ENCODE measurements at regions not wholly inside any gene's neighbourhood (a gene's known extent, or its start where the extent isn't known, plus 50 kb on each side); places are given as distances from the start of the nearest gene placed in this dataset.

DNA sequence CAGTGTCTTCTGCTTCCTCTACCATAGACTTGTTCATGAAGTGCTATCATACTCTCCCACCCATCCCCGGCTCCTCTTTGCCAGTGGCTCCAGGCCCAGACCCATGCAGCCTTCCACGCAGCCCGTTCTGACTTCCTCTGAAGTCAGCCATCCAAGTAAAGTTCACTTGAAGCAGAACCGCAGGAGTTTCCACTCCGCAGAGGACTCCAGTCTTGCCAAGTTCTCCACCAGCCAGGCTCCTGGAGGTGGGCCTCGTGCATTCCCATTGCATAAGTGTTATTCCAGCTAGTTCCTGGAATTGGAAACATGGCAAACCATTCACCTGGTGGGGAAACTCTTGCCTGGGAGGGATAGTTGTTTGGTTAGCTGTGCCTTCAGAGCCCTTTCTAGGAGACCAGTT lies 185.1 kb downstream of the PLPP3 start:
- intact Hi-C loops (cut with micrococcal nuclease; ENCODE audit: unreplicated experiment) (no loop called here), in situ Hi-C loops (cut with MboI) (no loop called here)
- H3K9ac ChIP-seq (ENCODE audit: control insufficient read depth, insufficient read depth, low read length): no peak overlapping the region
- FAIRE-seq: no peak
- no peak for TF ChIP-seq HDAC2 (IDR thresholded peaks at IDR 0.05)
- no peak for TF ChIP-seq RUNX3 (IDR thresholded peaks at IDR 0.05; ENCODE audit: low read length)
- TF ChIP-seq ZSCAN29 (IDR thresholded peaks at IDR 0.05): no peak
- TF ChIP-seq NR2F1 (conservative IDR thresholded peaks at IDR 0.05): no peak
- no peak for TF ChIP-seq KDM1A (IDR thresholded peaks at IDR 0.05; ENCODE audit: borderline replicate concordance)
- no peak for TF ChIP-seq ATF3 (IDR thresholded peaks at IDR 0.05; ENCODE audit: borderline replicate concordance, extremely low read depth, low read depth, low read length)
- TF ChIP-seq ZNF384 (IDR thresholded peaks at IDR 0.05; ENCODE audit: borderline replicate concordance, low read depth, low read length): no peak
- no peak for TF ChIP-seq PKNOX1 (IDR thresholded peaks at IDR 0.05)
- TF ChIP-seq RAD51 (IDR thresholded peaks at IDR 0.05): no peak
- TF ChIP-seq NR2C2 (IDR thresholded peaks at IDR 0.05; ENCODE audit: borderline replicate concordance, control insufficient read depth, insufficient read length, low read depth): no peak
- TF ChIP-seq ZNF24 (IDR thresholded peaks at IDR 0.05): no peak
- TF ChIP-seq WRNIP1 (IDR thresholded peaks at IDR 0.05; ENCODE audit: borderline replicate concordance, low read depth, low read length): no peak
- no peak for TF ChIP-seq CBX5 (IDR thresholded peaks at IDR 0.05; ENCODE audit: low read depth)
- no peaks in the 10 kb centered on the region for H3K36me3 ChIP-seq (ENCODE audit: control insufficient read depth in 2 of 2, insufficient read depth in 2 of 2, low read length in 1 of 2)
- ChIA-PET POLR2A (interaction anchor here (1.0 to 1.1 kb wide), 2 partner anchors 9 to 14 kb away, joined by 3 read pairs; no protein-coding TSS in a partner anchor), SMC1A (ENCODE audit: uncharacterized antibody, unreplicated experiment) (interaction anchor here (0.6 to 2.2 kb wide), 8 partner anchors 9 to 146 kb away, joined by 3 to 8 read pairs (median 3); no protein-coding TSS in a partner anchor), CTCF (interaction anchor here (1.2 to 3.8 kb wide), 3 partner anchors 13 to 138 kb away, joined by 3 to 17 read pairs (median 3); no protein-coding TSS in a partner anchor), RAD21 (ENCODE audit: unreplicated experiment) (interaction anchor here (1.3 to 1.8 kb wide), 3 partner anchors 9 to 190 kb away, joined by 3 to 6 read pairs (median 4); no protein-coding TSS in a partner anchor)
- DNase-seq (ENCODE audit: low read depth, low spot score): no peak
- no peak overlapping the region for H2AFZ ChIP-seq (ENCODE audit: control insufficient read depth, low read depth, low read length)
- whole genome bisulfite sequencing (ENCODE audit: insufficient coverage, insufficient replicate concordance, low lambda C conversion rate, missing lambda C conversion rate): 26% methylated on average over 6 of the region's 6 CpGs
- H3K27ac ChIP-seq (ENCODE audit: control insufficient read depth, insufficient read depth): no peak overlapping the region
- no peaks in the 10 kb centered on the region for H3K9me3 ChIP-seq (replicated peaks; ENCODE audit: control insufficient read depth, insufficient read depth, low read length)
- no peaks in the 10 kb centered on the region for H3K79me2 ChIP-seq (ENCODE audit: control insufficient read depth, insufficient read depth, low read length)
- H3K27me3 ChIP-seq (replicated peaks in 1 of 2; ENCODE audit: control insufficient read depth in 2 of 2, insufficient read depth in 2 of 2, low read length in 1 of 2): no peaks in the 10 kb centered on the region
- no peaks in the 10 kb centered on the region for H4K20me1 ChIP-seq (ENCODE audit: control insufficient read depth, insufficient read depth)
- no peak overlapping the region for H3K4me2 ChIP-seq (ENCODE audit: control insufficient read depth, insufficient read depth)
- no peak overlapping the region for H3K4me3 ChIP-seq
- no TSS peak for BruUV-seq (replicated peaks)
- ATAC-seq: no peak
- H3K4me1 ChIP-seq (ENCODE audit: control insufficient read depth, insufficient read depth, low read length): no peaks in the 10 kb centered on the region
